ENCODE measurements at regions not wholly inside any gene's neighbourhood (a gene's known extent, or its start where the extent isn't known, plus 50 kb on each side); places are given as distances from the start of the nearest gene placed in this dataset.

GRCh38 chr3:23671851-23672589, 133.7 kb upstream of the UBE2E1 start:
- Histone ChIP-seq H3K9me3 (ENCODE audit: control insufficient read depth, low read length) (no peaks in the 10 kb centered on the region), H3K9ac (no peak overlapping the region), H3K4me2 (ENCODE audit: low read length) (no peak overlapping the region), H3K4me1 (no peaks in the 10 kb centered on the region), H3K27me3 (ENCODE audit: control insufficient read depth, insufficient read depth, low read length) (no peaks in the 10 kb centered on the region), H3K4me3 (ENCODE audit: low read depth, low read length) (no peak overlapping the region), H3K79me2 (no peaks in the 10 kb centered on the region), H3K36me3 (ENCODE audit: control insufficient read depth, insufficient read depth, low read length) (no peaks in the 10 kb centered on the region), H2AFZ (peak overlapping the region; percentile 35), H3K27ac (no peak overlapping the region)
- TF ChIP-seq CTCF (IDR thresholded peaks at IDR 0.05): no peak

- no peak for TF ChIP-seq CTCF (IDR thresholded peaks at IDR 0.05)
- Histone ChIP-seq H3K4me1 (no peaks in the 10 kb centered on the region), H3K9me3 (ENCODE audit: control insufficient read depth, low read length) (no peaks in the 10 kb centered on the region), H2AFZ (no peak overlapping the region), H3K9ac (no peak overlapping the region), H3K27me3 (ENCODE audit: control insufficient read depth, insufficient read depth, low read length) (no peaks in the 10 kb centered on the region), H3K4me3 (ENCODE audit: low read depth, low read length) (no peak overlapping the region), H3K27ac (no peak overlapping the region), H3K36me3 (ENCODE audit: control insufficient read depth, insufficient read depth, low read length) (no peaks in the 10 kb centered on the region), H3K4me2 (ENCODE audit: low read length) (no peak overlapping the region), H3K79me2 (no peaks in the 10 kb centered on the region)
These were observed 133.1 kb upstream of the UBE2E1 start for GRCh38 chr3:23672628-23673027.

GRCh38 chr3:23675010-23675409, 130.7 kb upstream of the UBE2E1 start:
- Histone ChIP-seq H3K9me3 (ENCODE audit: control insufficient read depth, low read length) (no peaks in the 10 kb centered on the region), H2AFZ (no peak overlapping the region), H3K4me1 (no peaks in the 10 kb centered on the region), H3K79me2 (no peaks in the 10 kb centered on the region), H3K9ac (no peak overlapping the region), H3K4me2 (ENCODE audit: low read length) (no peak overlapping the region), H3K27ac (no peak overlapping the region), H3K27me3 (ENCODE audit: control insufficient read depth, insufficient read depth, low read length) (no peaks in the 10 kb centered on the region), H3K36me3 (ENCODE audit: control insufficient read depth, insufficient read depth, low read length) (no peaks in the 10 kb centered on the region), H3K4me3 (ENCODE audit: low read depth, low read length) (no peak overlapping the region)
- no peak for TF ChIP-seq CTCF (IDR thresholded peaks at IDR 0.05)

GRCh38 chr3:23676093-23676492, 129.7 kb upstream of the UBE2E1 start:
- no peak for TF ChIP-seq CTCF (IDR thresholded peaks at IDR 0.05)
- H3K9me3 ChIP-seq (ENCODE audit: control insufficient read depth, low read length): no peaks in the 10 kb centered on the region
- H3K4me1 ChIP-seq: no peaks in the 10 kb centered on the region

GRCh38 chr3:23682646-23683045, 123.1 kb upstream of the UBE2E1 start:
- Histone ChIP-seq H3K27me3 (ENCODE audit: control insufficient read depth, insufficient read depth, low read length) (no peaks in the 10 kb centered on the region), H3K9ac (no peak overlapping the region), H3K9me3 (ENCODE audit: control insufficient read depth, low read length) (no peaks in the 10 kb centered on the region), H3K36me3 (ENCODE audit: control insufficient read depth, insufficient read depth, low read length) (no peaks in the 10 kb centered on the region), H3K4me1 (no peaks in the 10 kb centered on the region), H3K27ac (no peak overlapping the region), H3K4me2 (ENCODE audit: low read length) (no peak overlapping the region), H3K4me3 (ENCODE audit: low read depth, low read length) (no peak overlapping the region), H2AFZ (no peak overlapping the region), H3K79me2 (no peaks in the 10 kb centered on the region)
- TF ChIP-seq CTCF (IDR thresholded peaks at IDR 0.05): no peak

More at GRCh38 chr3:23676093-23676492, 129.7 kb upstream of the UBE2E1 start:
- Histone ChIP-seq H3K36me3 (ENCODE audit: control insufficient read depth, insufficient read depth, low read length) (no peaks in the 10 kb centered on the region), H3K9ac (no peak overlapping the region), H3K4me2 (ENCODE audit: low read length) (no peak overlapping the region), H3K27ac (no peak overlapping the region), H3K4me3 (ENCODE audit: low read depth, low read length) (no peak overlapping the region), H2AFZ (no peak overlapping the region), H3K79me2 (no peaks in the 10 kb centered on the region), H3K27me3 (ENCODE audit: control insufficient read depth, insufficient read depth, low read length) (no peaks in the 10 kb centered on the region)
